ENCODE measurements at regions not wholly inside any gene's neighbourhood (a gene's known extent, or its start where the extent isn't known, plus 50 kb on each side); places are given as distances from the start of the nearest gene placed in this dataset.

GRCh38 chr18:60537074-60537473 lies 164.5 kb upstream of the MC4R start:
- DNase-seq: no peak
- no peak overlapping the region for H3K4me3 ChIP-seq
- no peaks in the 10 kb centered on the region for H3K36me3 ChIP-seq
- no peak overlapping the region for H3K27ac ChIP-seq
- no peaks in the 10 kb centered on the region for H3K4me1 ChIP-seq
- no peaks in the 10 kb centered on the region for H3K27me3 ChIP-seq
- H3K9me3 ChIP-seq: no peaks in the 10 kb centered on the region
- no peak for TF ChIP-seq CTCF (IDR thresholded peaks at IDR 0.05)
- TF ChIP-seq POLR2A (IDR thresholded peaks at IDR 0.05): no peak

- H3K27me3 ChIP-seq: no peaks in the 10 kb centered on the region
- H3K4me3 ChIP-seq: no peak overlapping the region
- H3K4me1 ChIP-seq: no peaks in the 10 kb centered on the region
- no peak overlapping the region for H3K27ac ChIP-seq
- TF ChIP-seq CTCF (IDR thresholded peaks at IDR 0.05) (no peak), POLR2A (IDR thresholded peaks at IDR 0.05) (no peak)
- no peaks in the 10 kb centered on the region for H3K9me3 ChIP-seq
- H3K36me3 ChIP-seq: no peaks in the 10 kb centered on the region
- DNase-seq: no peak
Observed at GRCh38 chr18:60538891-60539290, 166.3 kb upstream of the MC4R start.

- Histone ChIP-seq H3K27ac (no peak overlapping the region), H3K9me3 (no peaks in the 10 kb centered on the region), H3K36me3 (no peaks in the 10 kb centered on the region), H3K4me1 (no peaks in the 10 kb centered on the region), H3K27me3 (no peaks in the 10 kb centered on the region), H3K4me3 (no peak overlapping the region)
- DNase-seq: no peak
- no peak for TF ChIP-seq CTCF (IDR thresholded peaks at IDR 0.05)
- no peak for TF ChIP-seq POLR2A (IDR thresholded peaks at IDR 0.05)
Observed at GRCh38 chr18:60541661-60542060, 169.1 kb upstream of the MC4R start.

GRCh38 chr18:60543646-60544045 lies 171.1 kb upstream of the MC4R start:
- Histone ChIP-seq H3K27me3 (no peaks in the 10 kb centered on the region), H3K4me3 (no peak overlapping the region), H3K4me1 (no peaks in the 10 kb centered on the region), H3K9me3 (no peaks in the 10 kb centered on the region), H3K27ac (no peak overlapping the region), H3K36me3 (no peaks in the 10 kb centered on the region)
- TF ChIP-seq POLR2A (IDR thresholded peaks at IDR 0.05): no peak
- no peak for DNase-seq

- TF ChIP-seq CTCF (IDR thresholded peaks at IDR 0.05) (peak in 5 of 6 experiments; percentile 28 to 77 (median 69)), POLR2A (IDR thresholded peaks at IDR 0.05) (no peak)
Observed at GRCh38 chr18:60549338-60549960, 176.9 kb upstream of the MC4R start.

GRCh38 chr18:60552948-60553347 lies 180.4 kb upstream of the MC4R start:
- TF ChIP-seq CTCF (IDR thresholded peaks at IDR 0.05) (no peak), POLR2A (IDR thresholded peaks at IDR 0.05) (no peak)
- no peak overlapping the region for H3K27ac ChIP-seq
- no peak overlapping the region for H3K4me3 ChIP-seq
- no peaks in the 10 kb centered on the region for H3K36me3 ChIP-seq
- no peak for DNase-seq
- no peaks in the 10 kb centered on the region for H3K9me3 ChIP-seq
- no peaks in the 10 kb centered on the region for H3K4me1 ChIP-seq
- no peaks in the 10 kb centered on the region for H3K27me3 ChIP-seq

More at GRCh38 chr18:60549338-60549960, 176.9 kb upstream of the MC4R start:
- no peaks in the 10 kb centered on the region for H3K4me1 ChIP-seq
- no peak overlapping the region for H3K27ac ChIP-seq
- H3K9me3 ChIP-seq: no peaks in the 10 kb centered on the region
- H3K36me3 ChIP-seq: no peaks in the 10 kb centered on the region
- no peaks in the 10 kb centered on the region for H3K27me3 ChIP-seq
- no peak for DNase-seq
- H3K4me3 ChIP-seq: no peak overlapping the region

Measured in Peyer's patch (tissue), 4 donors.